ENCODE measurements at regions not wholly inside any gene's neighbourhood (a gene's known extent, or its start where the extent isn't known, plus 50 kb on each side); places are given as distances from the start of the nearest gene placed in this dataset.

DNA sequence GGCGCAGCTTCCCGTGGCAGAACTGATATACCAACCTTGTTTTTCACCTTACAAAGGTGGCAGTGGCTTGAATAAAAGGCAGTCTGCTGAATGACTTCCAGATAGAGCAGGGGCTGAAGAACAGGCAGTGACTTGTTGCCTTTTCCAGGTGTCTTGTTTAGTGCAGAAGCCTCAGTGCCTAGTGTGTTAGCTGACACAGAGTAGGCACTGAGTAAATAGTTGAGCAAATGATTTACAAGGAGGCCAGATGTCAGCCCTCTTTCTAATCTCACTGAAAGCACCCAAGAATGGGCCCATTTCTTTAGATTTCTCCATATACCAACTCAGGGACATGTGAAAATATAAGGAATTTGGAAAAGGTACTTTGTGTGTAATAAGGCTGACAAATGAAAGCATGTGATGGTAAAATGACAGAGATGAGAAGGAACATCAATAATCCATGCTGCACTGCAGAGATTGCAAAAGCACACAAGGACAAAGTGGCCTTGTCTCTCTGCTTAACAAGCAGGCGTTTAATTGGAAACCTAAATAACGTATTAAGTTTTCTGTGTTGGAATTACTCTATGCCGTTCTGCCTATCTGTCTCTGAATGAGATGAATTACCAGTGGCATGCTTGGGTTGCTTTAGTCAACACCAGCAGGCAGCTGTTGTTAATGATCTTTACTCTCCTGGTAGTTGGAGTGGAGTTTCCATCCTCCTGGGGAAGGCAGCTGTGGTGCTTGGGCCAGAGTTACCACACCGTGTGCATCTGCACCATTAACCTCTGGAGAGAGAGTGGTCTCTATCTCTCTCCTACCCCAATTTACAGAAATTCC is 360.1 kb upstream of the C9orf72 start:
- TF ChIP-seq, protein P1, sequence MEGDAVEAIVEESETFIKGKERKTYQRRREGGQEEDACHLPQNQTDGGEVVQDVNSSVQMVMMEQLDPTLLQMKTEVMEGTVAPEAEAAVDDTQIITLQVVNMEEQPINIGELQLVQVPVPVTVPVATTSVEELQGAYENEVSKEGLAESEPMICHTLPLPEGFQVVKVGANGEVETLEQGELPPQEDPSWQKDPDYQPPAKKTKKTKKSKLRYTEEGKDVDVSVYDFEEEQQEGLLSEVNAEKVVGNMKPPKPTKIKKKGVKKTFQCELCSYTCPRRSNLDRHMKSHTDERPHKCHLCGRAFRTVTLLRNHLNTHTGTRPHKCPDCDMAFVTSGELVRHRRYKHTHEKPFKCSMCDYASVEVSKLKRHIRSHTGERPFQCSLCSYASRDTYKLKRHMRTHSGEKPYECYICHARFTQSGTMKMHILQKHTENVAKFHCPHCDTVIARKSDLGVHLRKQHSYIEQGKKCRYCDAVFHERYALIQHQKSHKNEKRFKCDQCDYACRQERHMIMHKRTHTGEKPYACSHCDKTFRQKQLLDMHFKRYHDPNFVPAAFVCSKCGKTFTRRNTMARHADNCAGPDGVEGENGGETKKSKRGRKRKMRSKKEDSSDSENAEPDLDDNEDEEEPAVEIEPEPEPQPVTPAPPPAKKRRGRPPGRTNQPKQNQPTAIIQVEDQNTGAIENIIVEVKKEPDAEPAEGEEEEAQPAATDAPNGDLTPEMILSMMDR (IDR thresholded peaks at IDR 0.05), result no peak
- TF ChIP-seq POLR2A (IDR thresholded peaks at IDR 0.05), result no peak
